ENCODE measurements at regions not wholly inside any gene's neighbourhood (a gene's known extent, or its start where the extent isn't known, plus 50 kb on each side); places are given as distances from the start of the nearest gene placed in this dataset.
"Not testable (repeated sequence)": the region's sequence is repeated elsewhere in the genome, so short reads cannot be mapped to it uniquely, and the experiment has no call there.

- DNase-seq: no peak
These were observed 1114.7 kb downstream of the REEP3 start for GRCh38 chr10:64635906-64636305.

DNA sequence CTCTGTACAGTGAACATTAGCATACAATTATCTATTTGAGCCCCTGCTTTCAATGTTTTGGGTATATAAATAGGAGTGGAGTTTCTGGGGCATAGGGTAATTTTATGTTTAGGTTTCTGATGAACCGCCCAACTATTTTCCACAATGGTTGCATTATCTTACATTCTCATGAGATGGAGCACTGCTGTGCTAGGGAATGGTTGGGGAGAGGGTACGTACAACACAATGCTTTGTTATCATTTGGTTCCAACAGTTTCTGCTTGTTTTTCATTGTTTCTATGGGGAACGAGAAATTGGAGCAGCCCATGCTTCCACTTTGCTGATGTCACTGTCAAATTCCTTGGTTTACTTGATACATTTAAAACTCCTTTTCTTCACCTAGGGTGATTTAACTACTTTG is 1115.3 kb downstream of the REEP3 start:
- no peak for DNase-seq

DNA sequence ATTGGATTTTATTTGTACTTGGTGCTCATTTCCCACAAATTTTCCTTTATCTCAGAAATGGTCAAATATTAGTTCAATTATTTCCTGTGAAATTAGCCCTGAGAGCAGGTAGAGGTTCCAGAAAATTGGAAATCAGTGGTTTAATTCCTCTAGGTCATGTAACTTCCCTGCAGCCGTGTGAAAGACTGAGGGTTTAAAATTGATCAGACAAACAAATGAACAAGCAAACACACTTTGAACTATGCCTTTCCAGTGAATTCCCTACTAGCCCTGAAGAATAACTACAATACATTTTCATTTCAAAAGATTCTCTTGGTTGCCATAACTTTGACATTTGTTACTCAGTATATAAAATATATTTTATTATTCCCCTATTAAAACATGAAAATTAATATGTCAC is 1116.7 kb downstream of the REEP3 start:
- DNase-seq: no peak

DNA sequence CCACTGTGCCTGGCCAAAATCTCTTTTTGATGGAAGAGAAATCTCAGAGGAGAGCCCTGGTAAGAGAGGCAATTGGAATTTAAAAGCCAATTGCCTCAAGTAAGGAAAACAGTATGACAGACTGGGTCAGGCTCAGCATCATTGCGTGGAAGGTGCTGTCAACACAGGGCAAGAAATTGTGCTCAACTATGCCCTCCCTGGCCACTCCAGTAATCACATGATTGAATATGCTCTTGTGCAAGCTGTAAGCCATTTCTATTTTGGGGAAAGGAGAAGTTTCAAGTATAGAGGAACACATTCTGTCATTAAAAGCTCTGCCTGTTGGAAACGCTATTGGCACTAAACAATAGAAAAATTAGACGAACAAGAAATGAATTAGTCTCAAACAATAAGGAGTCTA is 1127.7 kb downstream of the REEP3 start:
- no peak for DNase-seq

DNA sequence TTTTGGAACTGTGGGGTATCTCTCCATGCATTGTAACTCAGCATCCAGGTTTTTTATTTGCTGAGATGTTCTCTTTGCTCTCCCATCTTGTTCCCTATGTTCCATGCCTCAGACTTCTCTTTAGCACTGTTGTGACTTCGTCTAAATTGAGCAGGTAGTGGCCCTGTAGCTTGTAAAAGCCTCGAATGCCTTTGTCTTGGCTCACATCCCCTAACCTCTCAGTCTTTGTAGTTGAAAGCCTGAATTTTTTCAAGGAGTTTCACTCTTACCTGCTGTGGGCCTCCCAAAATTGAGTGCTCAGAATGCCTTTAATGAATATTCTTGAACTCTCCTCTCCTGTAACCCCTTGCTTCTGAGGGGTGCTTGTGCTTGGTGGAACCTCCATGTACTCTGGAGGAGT is 1137.3 kb downstream of the REEP3 start:
- no peak for DNase-seq

DNA sequence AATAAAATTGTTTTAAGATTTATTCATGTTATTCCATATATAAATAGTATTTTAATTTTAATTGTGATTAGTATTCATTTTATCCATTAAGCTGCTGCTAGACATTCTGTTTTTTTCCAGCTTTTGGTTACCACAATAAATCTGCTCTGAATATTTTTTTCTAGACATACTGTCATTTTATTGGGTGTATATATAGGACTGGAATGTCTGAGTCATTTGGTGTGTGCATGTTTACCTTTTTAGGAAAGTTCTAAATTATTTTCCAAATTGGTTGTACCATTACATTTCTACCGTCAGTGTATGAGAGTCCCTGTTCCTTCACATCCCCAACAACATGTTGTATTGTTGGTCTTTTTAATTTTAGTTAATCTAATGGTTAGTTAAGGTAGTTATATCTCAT is 1138.1 kb downstream of the REEP3 start:
- DNase-seq: no peak

- DNase-seq: no peak
These were observed 1160.8 kb downstream of the REEP3 start for GRCh38 chr10:64682043-64682442.

- DNase-seq: no peak
These were observed 1169.0 kb downstream of the REEP3 start for GRCh38 chr10:64690194-64690593.

DNA sequence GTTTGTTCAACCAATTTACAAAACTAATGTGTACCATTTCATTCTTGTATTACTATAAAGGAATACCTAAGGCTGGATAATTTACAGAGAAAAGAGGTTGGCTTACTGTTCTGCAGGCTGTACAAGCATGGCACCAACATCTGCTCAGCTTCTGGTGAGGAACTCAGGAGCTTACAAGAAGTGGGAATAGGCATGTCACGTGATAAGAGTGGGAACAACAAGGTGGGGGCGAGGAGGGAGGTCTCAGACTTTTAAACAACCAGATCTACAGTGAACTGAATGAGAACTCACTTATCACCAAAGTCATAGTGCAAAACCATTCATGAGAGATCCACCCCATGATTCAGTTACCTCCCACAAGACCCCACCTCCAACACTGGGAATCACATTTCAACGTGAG is 1178.0 kb downstream of the REEP3 start:
- DNase-seq: no peak

DNA sequence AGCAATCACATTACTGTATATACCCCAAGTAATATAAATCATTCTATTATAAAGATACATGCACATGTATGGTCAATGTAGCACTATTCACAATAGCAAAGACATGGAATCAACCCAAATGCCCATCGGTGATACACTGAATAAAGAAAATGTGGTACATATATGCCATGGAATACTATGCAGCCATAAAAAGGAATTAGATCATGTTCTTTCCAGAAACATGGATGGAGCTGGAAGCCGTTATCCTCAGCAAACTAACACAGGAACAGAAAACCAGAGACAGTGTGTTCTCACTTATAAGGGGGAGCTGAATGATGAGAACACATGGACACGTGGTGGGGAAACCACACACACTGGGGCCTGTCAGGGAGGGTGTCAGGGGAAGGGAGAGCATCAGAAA is 1180.9 kb downstream of the REEP3 start:
- not testable (repeated sequence) for DNase-seq

GRCh38 chr10:64708884-64709681 is 1187.9 kb downstream of the REEP3 start:
- no peak for DNase-seq

- no peak for DNase-seq
These were observed 1205.3 kb downstream of the REEP3 start for GRCh38 chr10:64726466-64726865.

DNA sequence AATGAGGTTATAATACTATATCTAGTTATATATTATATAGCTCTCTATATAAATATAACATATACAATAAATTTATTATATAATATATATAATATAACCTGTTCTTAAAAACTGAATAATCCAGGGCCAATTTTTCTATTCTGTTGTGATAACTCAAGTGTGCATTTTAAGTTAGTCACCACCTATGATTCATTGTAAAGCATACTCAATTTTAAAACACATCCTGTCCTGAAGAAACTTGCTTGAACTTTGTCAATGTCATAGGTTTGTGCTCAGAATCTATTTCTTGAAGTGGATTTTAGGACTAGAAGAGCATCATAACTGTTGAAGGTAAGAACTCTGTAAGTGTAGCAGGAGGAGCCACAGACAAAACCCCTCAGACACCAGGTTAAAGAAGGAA is 1209.8 kb downstream of the REEP3 start:
- no peak for DNase-seq

DNA sequence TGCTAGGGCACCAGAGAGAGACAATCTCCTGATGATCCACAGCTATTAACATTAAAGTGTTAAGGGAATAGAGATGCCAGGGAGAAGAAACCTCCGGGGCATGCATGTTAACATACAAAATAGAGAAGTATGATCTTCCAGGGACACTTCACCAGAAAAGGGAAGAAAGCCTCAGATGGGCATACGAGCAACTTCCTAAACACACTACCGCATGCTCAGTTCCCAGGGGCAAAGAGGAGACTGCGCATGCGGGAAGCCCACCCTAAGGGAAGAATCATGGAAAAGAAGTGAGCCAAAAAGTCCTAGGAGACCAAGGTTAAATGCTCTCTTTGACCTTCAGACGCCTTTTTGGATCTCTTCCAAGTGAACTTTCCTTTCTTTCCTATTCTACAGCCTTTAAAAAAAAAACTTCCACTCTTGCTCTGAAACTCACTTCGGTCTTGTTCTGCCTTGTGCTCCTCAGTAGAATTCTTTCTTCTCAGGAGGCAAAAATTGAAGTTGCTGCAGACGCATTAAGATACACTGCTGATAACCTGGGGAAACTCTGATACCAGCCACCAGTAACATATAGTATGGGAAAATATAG is 1211.3 kb downstream of the REEP3 start:
- no peak for DNase-seq

DNA sequence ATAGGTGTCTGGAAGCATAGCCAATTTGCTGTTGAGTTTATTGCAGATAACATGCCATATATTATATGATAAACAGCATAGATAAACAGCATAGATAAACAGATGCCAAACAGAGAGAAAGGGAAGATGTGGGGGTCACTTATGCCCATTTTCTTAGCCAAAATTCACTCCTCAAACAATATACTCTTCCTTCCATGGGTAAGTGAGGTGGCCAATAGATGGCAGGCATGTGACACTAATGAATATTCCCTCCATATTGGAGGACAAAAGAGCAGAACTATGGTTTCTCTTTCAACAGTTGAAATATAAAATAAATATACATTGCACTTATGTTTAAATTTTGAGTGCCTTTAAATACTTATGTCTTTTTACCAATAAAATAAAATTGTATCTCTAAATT is 1212.8 kb downstream of the REEP3 start:
- peak; percentile 2 for DNase-seq

DNA sequence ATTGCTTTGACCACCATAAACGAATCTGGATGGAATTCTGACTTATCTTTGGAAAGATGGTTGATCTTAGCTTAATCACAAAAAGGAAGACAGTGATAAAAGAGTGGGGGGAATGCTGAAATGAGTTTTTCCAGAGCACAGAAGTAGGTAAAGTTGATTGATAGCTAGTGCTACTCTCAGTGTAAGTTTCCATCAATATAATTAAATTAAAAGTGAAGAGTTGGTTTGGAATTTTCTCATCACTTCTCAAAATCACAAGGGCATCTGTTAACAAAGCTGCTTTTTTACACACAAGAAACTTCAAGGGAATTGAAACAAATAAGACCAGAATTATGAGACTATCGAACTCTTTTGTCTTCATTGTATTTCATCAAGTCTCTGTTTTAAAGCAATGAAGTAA is 1217.3 kb downstream of the REEP3 start:
- DNase-seq: no peak

DNA sequence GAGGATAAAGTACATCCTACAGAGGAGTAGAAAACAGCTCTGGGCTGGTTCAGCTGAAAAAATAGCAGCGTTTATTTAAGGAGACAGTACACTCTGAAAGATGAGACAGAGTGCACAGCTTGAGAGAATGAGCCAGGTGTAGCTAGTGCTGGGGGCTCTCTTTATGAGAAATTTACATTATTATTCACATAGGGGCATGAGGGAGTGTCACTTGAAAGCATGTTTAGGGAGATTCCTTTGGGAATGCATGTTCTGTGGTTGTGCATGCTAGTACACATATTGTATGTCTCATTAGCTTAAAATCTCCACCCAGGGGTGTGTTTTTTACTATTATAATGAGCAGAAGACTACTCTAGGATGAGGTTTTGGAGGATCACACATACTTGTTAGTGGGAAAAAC is 1224.4 kb downstream of the REEP3 start:
- no peak for DNase-seq

DNA sequence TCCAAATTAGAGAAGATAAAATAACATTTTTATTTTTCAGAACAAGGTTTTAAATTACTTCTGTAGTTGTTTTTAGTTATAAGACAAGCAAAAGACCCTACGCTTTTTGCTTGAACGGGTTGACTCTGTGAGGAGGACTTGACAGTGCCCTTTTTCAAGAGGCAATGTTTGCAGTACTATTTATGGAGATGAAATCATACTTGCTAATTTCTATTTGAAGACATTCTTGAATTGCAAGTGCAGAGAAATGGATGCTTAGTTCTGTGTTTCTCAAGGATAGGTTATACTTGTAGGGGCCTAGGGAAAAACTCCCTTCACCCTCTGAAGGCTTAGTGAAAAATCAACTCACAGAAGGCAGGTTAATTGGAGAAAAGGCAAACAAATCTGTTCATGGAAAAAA is 1229.5 kb downstream of the REEP3 start:
- DNase-seq: no peak

GRCh38 chr10:64753516-64753915 is 1232.3 kb downstream of the REEP3 start:
- DNase-seq: no peak

DNA sequence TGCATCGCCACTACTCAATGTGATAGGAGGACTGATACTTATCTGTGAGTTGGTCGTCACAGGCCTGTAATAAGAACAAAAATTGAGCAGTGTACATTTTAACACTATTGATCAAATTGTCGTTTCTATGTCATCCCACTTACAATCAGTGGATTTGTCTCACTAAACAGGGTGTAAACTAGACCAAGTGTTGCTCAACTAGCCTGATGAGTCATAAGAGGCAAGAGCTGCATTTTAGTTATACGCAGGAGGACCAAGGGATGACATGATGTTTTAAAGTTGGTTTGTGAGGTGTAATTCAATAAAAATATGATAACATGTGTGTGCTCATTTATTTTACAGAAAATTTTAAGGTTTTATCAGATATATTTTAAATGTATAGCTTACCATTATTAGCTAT is 1239.2 kb downstream of the REEP3 start:
- DNase-seq: no peak

DNA sequence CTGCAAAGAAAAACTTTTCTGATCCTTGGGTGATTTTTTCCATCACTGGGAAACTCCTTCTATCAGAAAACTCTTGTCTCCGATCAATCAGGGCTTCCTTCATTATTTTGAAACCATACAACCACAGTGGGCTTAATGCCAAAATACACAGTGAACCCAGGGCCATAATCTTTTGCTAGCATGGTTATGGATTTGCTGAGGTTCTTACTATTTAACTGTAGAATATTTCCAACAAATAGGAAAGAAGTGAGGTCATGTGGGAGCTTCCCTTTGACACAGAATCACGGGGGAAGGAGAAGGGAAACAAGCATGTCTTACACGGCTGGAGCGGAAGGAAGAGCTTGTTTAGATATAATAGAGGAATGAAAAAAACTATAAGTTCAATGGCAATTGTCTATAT is 1241.7 kb downstream of the REEP3 start:
- no peak for DNase-seq

DNA sequence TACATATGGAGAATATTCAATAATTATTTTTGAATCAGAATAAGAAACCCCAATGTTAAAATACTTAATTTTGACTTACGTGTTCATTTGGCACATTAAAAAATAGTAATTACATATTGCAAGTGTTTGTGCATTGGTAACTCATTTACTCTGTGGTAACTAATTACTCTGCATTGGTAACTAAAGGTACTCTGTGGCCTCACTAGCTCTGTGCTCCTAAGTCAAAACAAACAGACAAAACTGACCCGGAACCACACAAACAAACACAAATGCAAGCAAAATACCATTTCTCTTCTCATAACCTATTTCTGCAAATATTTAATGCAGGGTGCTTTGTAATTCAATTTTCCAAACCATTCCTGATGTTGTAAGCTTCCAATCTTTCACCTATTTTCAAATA is 1244.3 kb downstream of the REEP3 start:
- no peak for DNase-seq

GRCh38 chr10:64771253-64772050 is 1250.3 kb downstream of the REEP3 start:
- DNase-seq: no peak

DNA sequence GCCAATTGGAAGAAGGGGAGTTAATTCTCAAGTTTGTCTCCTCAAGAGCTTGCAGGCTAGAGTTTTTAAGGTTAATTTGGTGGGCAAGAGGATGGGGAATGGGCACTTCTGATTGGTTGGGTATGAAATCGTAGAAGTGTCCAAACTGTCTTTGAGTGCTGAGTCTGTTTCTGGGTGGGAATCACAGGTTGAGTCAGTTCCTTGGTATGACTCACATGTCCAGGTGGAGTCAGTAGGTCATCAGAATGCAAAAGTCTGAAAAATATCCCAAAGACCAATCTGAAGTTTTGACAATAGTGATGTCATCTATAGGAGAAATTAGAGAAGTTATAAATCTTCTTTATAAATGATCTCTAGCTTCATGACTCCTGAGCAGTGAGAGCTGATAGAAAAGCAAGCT is 1252.2 kb downstream of the REEP3 start:
- no peak for DNase-seq
